H9 (cell line): ENCODE measurements at regions not wholly inside any gene's neighbourhood (a gene's known extent, or its start where the extent isn't known, plus 50 kb on each side); places are given as distances from the start of the nearest gene placed in this dataset.

Source experiments
- DNase-seq: peaks from one replicate; pipeline ENCODE4 v3.0.0-alpha.2; 2017
- H2AFZ ChIP-seq: one replicate; pipeline ENCODE4 v1.6.1; 2013; ENCODE audit warnings: mild to moderate bottlenecking, low read length, control low read depth, moderate library complexity
- H2AK5ac ChIP-seq: 2 replicates; pipeline ENCODE4 v1.6.1; 2013; ENCODE audit warnings: low read length, control low read depth, mixed read lengths; ENCODE audit not compliant: insufficient read length
- H2BK120ac ChIP-seq: one replicate; pipeline ENCODE4 v1.6.1; 2013; ENCODE audit warnings: low read depth, mild to moderate bottlenecking, low read length, control low read depth, inconsistent platforms; ENCODE audit not compliant: poor library complexity, severe bottlenecking
- H2BK12ac ChIP-seq: 2 replicates; pipeline ENCODE4 v1.6.1; 2013; ENCODE audit warnings: low read length, control low read depth, mixed read lengths, low read depth; ENCODE audit not compliant: insufficient read length
- H2BK15ac ChIP-seq: 2 replicates; pipeline ENCODE4 v1.6.1; 2013; ENCODE audit warnings: low read depth, low read length, control low read depth
- H2BK20ac ChIP-seq: one replicate; pipeline ENCODE4 v1.6.1; 2013; ENCODE audit warnings: low read depth, mild to moderate bottlenecking, low read length, control low read depth, inconsistent platforms; ENCODE audit not compliant: poor library complexity, severe bottlenecking
- H2BK5ac ChIP-seq: 2 replicates; pipeline ENCODE4 v1.6.1; 2013; ENCODE audit warnings: low read length, control low read depth, mixed read lengths; ENCODE audit not compliant: insufficient read length
- H3K14ac ChIP-seq: 2 replicates; pipeline ENCODE4 v1.6.1; 2013; ENCODE audit warnings: low read length, control low read depth; ENCODE audit not compliant: insufficient read depth
- H3K18ac ChIP-seq: 2 replicates; pipeline ENCODE4 v1.6.1; 2013; ENCODE audit warnings: low read depth, mild to moderate bottlenecking, mixed read lengths, low read length, control low read depth; ENCODE audit not compliant: insufficient read length
- H3K23ac ChIP-seq: 2 replicates; pipeline ENCODE4 v1.6.1; 2013; ENCODE audit warnings: low read length, control low read depth, mixed read lengths, low read depth; ENCODE audit not compliant: insufficient read length
- H3K23me2 ChIP-seq: 2 replicates; pipeline ENCODE4 v1.6.1; 2013; ENCODE audit warnings: low read depth, mild to moderate bottlenecking, mixed read lengths, low read length, control low read depth; ENCODE audit not compliant: insufficient read length, poor library complexity, severe bottlenecking
- H3K27ac ChIP-seq: 2 replicates; pipeline ENCODE4 v1.5.1; 2013; ENCODE audit warnings: low read length, control low read depth, mixed read lengths, low read depth; ENCODE audit not compliant: insufficient read length
- H3K27me3 ChIP-seq: 2 replicates; pipeline ENCODE4 v1.6.1; 2013; ENCODE audit warnings: low read length, control low read depth, inconsistent platforms; ENCODE audit not compliant: insufficient read depth
- H3K4ac ChIP-seq: 2 replicates; pipeline ENCODE4 v1.6.1; 2013; ENCODE audit warnings: low read depth, mild to moderate bottlenecking, control low read depth, inconsistent platforms, low read length, moderate library complexity
- H3K4me1 ChIP-seq: 2 replicates; pipeline ENCODE4 v1.6.1; 2013; ENCODE audit warnings: low read length, control low read depth, inconsistent platforms; ENCODE audit not compliant: insufficient read depth
- H3K4me2 ChIP-seq: 2 replicates; pipeline ENCODE4 v1.6.1; 2013; ENCODE audit warnings: low read length, control low read depth, mixed read lengths; ENCODE audit not compliant: insufficient read length, insufficient read depth
- H3K56ac ChIP-seq: 2 replicates; pipeline ENCODE4 v1.6.1; 2013; ENCODE audit warnings: low read depth, mild to moderate bottlenecking, mixed read lengths, low read length, control low read depth; ENCODE audit not compliant: insufficient read length
- H3K79me1 ChIP-seq: 2 replicates; pipeline ENCODE4 v1.6.1; 2013; ENCODE audit warnings: low read depth, mild to moderate bottlenecking, moderate library complexity, low read length, control low read depth, inconsistent platforms; ENCODE audit not compliant: insufficient read depth, poor library complexity, severe bottlenecking
- H3K79me2 ChIP-seq: 2 replicates; pipeline ENCODE4 v1.6.1; 2013; ENCODE audit warnings: low read length, control low read depth, inconsistent platforms; ENCODE audit not compliant: insufficient read depth
- H3K9ac ChIP-seq: 2 replicates; pipeline ENCODE4 v1.6.1; 2013; ENCODE audit warnings: low read length, control low read depth, mixed read lengths; ENCODE audit not compliant: insufficient read length; ENCODE audit errors: extremely low read depth
- H3K9me3 ChIP-seq: one replicate; pipeline ENCODE4 v1.6.1; 2013; ENCODE audit warnings: low read depth, low read length, inconsistent platforms; ENCODE audit not compliant: control insufficient read depth
- H3T11ph ChIP-seq: one replicate; pipeline ENCODE4 v1.6.1; 2013; ENCODE audit warnings: mild to moderate bottlenecking, low read length, control low read depth, inconsistent platforms
- H4K20me1 ChIP-seq: one replicate; pipeline ENCODE4 v1.6.1; 2013; ENCODE audit not compliant: control insufficient read depth, insufficient read length, insufficient read depth
- H4K5ac ChIP-seq: 2 replicates; pipeline ENCODE4 v1.6.1; 2013; ENCODE audit warnings: low read depth, mild to moderate bottlenecking, mixed read lengths, low read length, control low read depth; ENCODE audit not compliant: insufficient read length
- H4K8ac ChIP-seq: replicated peaks from 2 replicates; pipeline ENCODE4 v1.6.1; 2013; ENCODE audit warnings: low read length, control low read depth, mixed read lengths, low read depth; ENCODE audit not compliant: insufficient read length
- H4K91ac ChIP-seq: 2 replicates; pipeline ENCODE4 v1.6.1; 2013; ENCODE audit warnings: low read depth, mild to moderate bottlenecking, moderate library complexity, mixed read lengths, low read length, control low read depth; ENCODE audit not compliant: insufficient read length
- H3K27ac Mint-ChIP-seq, 3 experiments: 2 replicates in 2 of 3; 3 replicates in 1 of 3; pipeline ENCODE4 v1.8.0; 2020 to 2021; ENCODE audit warnings: mixed read lengths in 3 of 3, mild to moderate bottlenecking in 1 of 3, moderate library complexity in 1 of 3
- H3K27me3 Mint-ChIP-seq: 2 replicates; pipeline ENCODE4 v1.8.0; 2021; ENCODE audit warnings: low read depth, mild to moderate bottlenecking, moderate library complexity, mixed read lengths
- H3K36me3 Mint-ChIP-seq, 3 experiments: 2 replicates in 2 of 3; 3 replicates in 1 of 3; pipeline ENCODE4 v1.8.0; 2020 to 2021; ENCODE audit warnings: low read depth in 3 of 3, mixed read lengths in 3 of 3; ENCODE audit not compliant: insufficient read depth in 1 of 3
- H3K4me1 Mint-ChIP-seq, 2 experiments: 2 replicates each; pipeline ENCODE4 v1.8.0; 2020; ENCODE audit warnings: mixed read lengths in 2 of 2
- H3K4me3 Mint-ChIP-seq, 2 experiments: 2 replicates in 1 of 2; 3 replicates in 1 of 2; pipeline ENCODE4 v1.8.0; 2020 to 2021; ENCODE audit warnings: mild to moderate bottlenecking in 2 of 2, mixed read lengths in 2 of 2, moderate library complexity in 1 of 2
- H3K9me3 Mint-ChIP-seq, 2 experiments: 2 replicates in 1 of 2; 3 replicates in 1 of 2; pipeline ENCODE4 v1.8.0; 2020; ENCODE audit warnings: mild to moderate bottlenecking in 2 of 2, mixed read lengths in 2 of 2, moderate library complexity in 1 of 2
- WGBS: extraction: QIAGEN DNeasy Blood & Tissue Kit; methylation state at CpG from one replicate; pipeline ENCODE4 v1.1.7; 2013; ENCODE audit warnings: missing lambda C conversion rate, low lambda C conversion rate, mixed read lengths; ENCODE audit not compliant: insufficient read length; ENCODE audit errors: extremely low coverage; 5-methylcytosine and 5-hydroxymethylcytosine counted together
- TF ChIP-seq, protein P1 (sequence below): fragments of 200-600 bp; sonication (generic); conservative IDR thresholded peaks from 3 replicates; pipeline ENCODE4 v1.8.0; 2021; ENCODE audit warnings: antibody characterized with exemption, mild to moderate bottlenecking

DNA sequence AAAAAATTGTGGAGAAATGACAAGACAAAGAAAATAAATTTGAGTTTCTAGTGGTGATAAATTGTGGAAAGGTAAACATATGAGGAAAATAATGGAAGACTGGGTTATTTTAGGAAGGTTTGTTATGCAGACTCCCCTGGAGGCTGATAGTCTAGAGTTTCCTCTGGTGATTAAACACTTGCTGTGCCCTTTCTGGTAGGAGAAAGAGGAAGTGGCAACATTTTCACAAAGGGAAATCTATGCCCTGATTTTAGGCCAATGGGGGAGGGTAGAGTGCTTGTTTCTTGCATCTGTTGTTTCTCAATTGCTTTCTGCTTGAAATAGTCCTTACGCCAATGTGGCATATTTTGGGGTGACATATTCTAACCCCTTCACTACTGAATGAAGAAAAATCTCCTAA is 129.1 kb upstream of the DOK5 start:
- peaks cover 10% of the 10 kb centered on the region for H3K4me1 ChIP-seq
- H2BK120ac ChIP-seq = no peak overlapping the region
- no peak overlapping the region for H3K18ac ChIP-seq
- H3K23ac ChIP-seq = no peak overlapping the region
- peak overlapping the region; percentile 48 for H2AFZ ChIP-seq
- H3T11ph ChIP-seq = no peak overlapping the region
- H2BK15ac ChIP-seq = peak overlapping the region; percentile 14; the same call in 1 of the 2 replicates
- Mint-ChIP-seq H3K4me3 (no peak overlapping the region), H3K27me3 (no peaks in the 10 kb centered on the region), H3K4me1 (peaks cover 26 to 29% of the 10 kb centered on the region in 2 experiments), H3K27ac (peak overlapping the region in 2 of 3 experiments; percentile 8 to 37; a peak in 4 of 7 replicates), H3K36me3 (no peaks in the 10 kb centered on the region; a peak in 1 of 7 replicates), H3K9me3 (no peaks in the 10 kb centered on the region; a peak in 1 of 5 replicates)
- no peak overlapping the region for H4K8ac ChIP-seq
- H3K9me3 ChIP-seq = no peaks in the 10 kb centered on the region
- H4K20me1 ChIP-seq = no peaks in the 10 kb centered on the region
- H3K79me1 ChIP-seq = no peaks in the 10 kb centered on the region
- WGBS = no CpG with 5 or more reads among the region's 1 CpG
- no peaks in the 10 kb centered on the region for H3K27me3 ChIP-seq
- DNase-seq = no peak
- no peaks in the 10 kb centered on the region for H3K23me2 ChIP-seq
- no peak overlapping the region for H3K4ac ChIP-seq
- H2BK5ac ChIP-seq = no peak overlapping the region
- H4K5ac ChIP-seq = no peak overlapping the region
- TF ChIP-seq, protein P1, sequence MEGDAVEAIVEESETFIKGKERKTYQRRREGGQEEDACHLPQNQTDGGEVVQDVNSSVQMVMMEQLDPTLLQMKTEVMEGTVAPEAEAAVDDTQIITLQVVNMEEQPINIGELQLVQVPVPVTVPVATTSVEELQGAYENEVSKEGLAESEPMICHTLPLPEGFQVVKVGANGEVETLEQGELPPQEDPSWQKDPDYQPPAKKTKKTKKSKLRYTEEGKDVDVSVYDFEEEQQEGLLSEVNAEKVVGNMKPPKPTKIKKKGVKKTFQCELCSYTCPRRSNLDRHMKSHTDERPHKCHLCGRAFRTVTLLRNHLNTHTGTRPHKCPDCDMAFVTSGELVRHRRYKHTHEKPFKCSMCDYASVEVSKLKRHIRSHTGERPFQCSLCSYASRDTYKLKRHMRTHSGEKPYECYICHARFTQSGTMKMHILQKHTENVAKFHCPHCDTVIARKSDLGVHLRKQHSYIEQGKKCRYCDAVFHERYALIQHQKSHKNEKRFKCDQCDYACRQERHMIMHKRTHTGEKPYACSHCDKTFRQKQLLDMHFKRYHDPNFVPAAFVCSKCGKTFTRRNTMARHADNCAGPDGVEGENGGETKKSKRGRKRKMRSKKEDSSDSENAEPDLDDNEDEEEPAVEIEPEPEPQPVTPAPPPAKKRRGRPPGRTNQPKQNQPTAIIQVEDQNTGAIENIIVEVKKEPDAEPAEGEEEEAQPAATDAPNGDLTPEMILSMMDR = no peak
- no peak overlapping the region for H4K91ac ChIP-seq
- H3K79me2 ChIP-seq = no peaks in the 10 kb centered on the region
- H3K9ac ChIP-seq = no peak overlapping the region
- H3K14ac ChIP-seq = no peak overlapping the region
- no peak overlapping the region for H3K27ac ChIP-seq
- peak overlapping the region; percentile 39 for H3K4me2 ChIP-seq
- H2BK12ac ChIP-seq = no peak overlapping the region
- no peak overlapping the region for H2BK20ac ChIP-seq
- no peak overlapping the region for H3K56ac ChIP-seq
- no peak overlapping the region for H2AK5ac ChIP-seq
